ENCODE measurements at regions not wholly inside any gene's neighbourhood (a gene's known extent, or its start where the extent isn't known, plus 50 kb on each side); places are given as distances from the start of the nearest gene placed in this dataset.

- CTCF ChIA-PET: no interaction called here
- Histone ChIP-seq H3K4me1 (ENCODE audit: control insufficient read depth, insufficient read depth, low read length) (no peaks in the 10 kb centered on the region), H3K4me3 (ENCODE audit: low read depth, low read length) (no peak overlapping the region), H3K36me3 (ENCODE audit: control insufficient read depth in 2 of 2, insufficient read depth in 1 of 2, low read length in 2 of 2) (no peaks in the 10 kb centered on the region), H3K9me3 (ENCODE audit: control insufficient read depth, insufficient read depth, low read depth, low read length) (no peaks in the 10 kb centered on the region), H3K27ac (ENCODE audit: extremely low read depth, low read depth, low read length) (no peak overlapping the region)
- POLR2A ChIA-PET: no interaction called here
- no peak for TF ChIP-seq ZNF292 (tag by site-specific recombination; IDR thresholded peaks at IDR 0.05; ENCODE audit: borderline replicate concordance, low read depth)
- TF ChIP-seq ZNF211 (tag by site-specific recombination; IDR thresholded peaks at IDR 0.05; ENCODE audit: low read depth): no peak
Measured at GRCh38 chr2:144011553-144011952, 508.4 kb downstream of the ZEB2 start.

GRCh38 chr2:144011098-144011497 lies 508.8 kb downstream of the ZEB2 start:
- Histone ChIP-seq H3K27ac (ENCODE audit: extremely low read depth, low read depth, low read length) (no peak overlapping the region), H3K36me3 (ENCODE audit: control insufficient read depth in 2 of 2, insufficient read depth in 1 of 2, low read length in 2 of 2) (no peaks in the 10 kb centered on the region), H3K4me3 (ENCODE audit: low read depth, low read length) (no peak overlapping the region), H3K9me3 (ENCODE audit: control insufficient read depth, insufficient read depth, low read depth, low read length) (no peaks in the 10 kb centered on the region), H3K4me1 (ENCODE audit: control insufficient read depth, insufficient read depth, low read length) (no peaks in the 10 kb centered on the region)
- ChIA-PET POLR2A (no interaction called here), CTCF (no interaction called here)
- no peak for TF ChIP-seq YY1 (tag by site-specific recombination; IDR thresholded peaks at IDR 0.05)
- no peak for TF ChIP-seq ZNF664 (tag by site-specific recombination; IDR thresholded peaks at IDR 0.05)
- no peak for TF ChIP-seq ZNF747 (tag by site-specific recombination; IDR thresholded peaks at IDR 0.05)
- TF ChIP-seq ZSCAN30 (tag by site-specific recombination; IDR thresholded peaks at IDR 0.05): no peak
- TF ChIP-seq ZNF174 (tag by site-specific recombination; IDR thresholded peaks at IDR 0.05): no peak
- TF ChIP-seq ZFP41 (tag by site-specific recombination; IDR thresholded peaks at IDR 0.05; ENCODE audit: borderline replicate concordance): no peak
- TF ChIP-seq TCF7L2 (IDR thresholded peaks at IDR 0.05; ENCODE audit: borderline replicate concordance, low read depth, low read length): no peak
- TF ChIP-seq KLF10 (tag by site-specific recombination; IDR thresholded peaks at IDR 0.05): no peak
- TF ChIP-seq SCRT2 (tag by site-specific recombination; IDR thresholded peaks at IDR 0.05): no peak
- TF ChIP-seq ZIC2 (tag by site-specific recombination; IDR thresholded peaks at IDR 0.05): no peak
- TF ChIP-seq ZNF560 (tag by site-specific recombination; IDR thresholded peaks at IDR 0.05; ENCODE audit: borderline replicate concordance): no peak
- no peak for TF ChIP-seq SCRT1 (tag by site-specific recombination; IDR thresholded peaks at IDR 0.05; ENCODE audit: borderline replicate concordance)
- TF ChIP-seq ZNF10 (tag by site-specific recombination; IDR thresholded peaks at IDR 0.05): no peak
- no peak for TF ChIP-seq ZBTB8A (tag by site-specific recombination; IDR thresholded peaks at IDR 0.05)
- TF ChIP-seq, protein P1, sequence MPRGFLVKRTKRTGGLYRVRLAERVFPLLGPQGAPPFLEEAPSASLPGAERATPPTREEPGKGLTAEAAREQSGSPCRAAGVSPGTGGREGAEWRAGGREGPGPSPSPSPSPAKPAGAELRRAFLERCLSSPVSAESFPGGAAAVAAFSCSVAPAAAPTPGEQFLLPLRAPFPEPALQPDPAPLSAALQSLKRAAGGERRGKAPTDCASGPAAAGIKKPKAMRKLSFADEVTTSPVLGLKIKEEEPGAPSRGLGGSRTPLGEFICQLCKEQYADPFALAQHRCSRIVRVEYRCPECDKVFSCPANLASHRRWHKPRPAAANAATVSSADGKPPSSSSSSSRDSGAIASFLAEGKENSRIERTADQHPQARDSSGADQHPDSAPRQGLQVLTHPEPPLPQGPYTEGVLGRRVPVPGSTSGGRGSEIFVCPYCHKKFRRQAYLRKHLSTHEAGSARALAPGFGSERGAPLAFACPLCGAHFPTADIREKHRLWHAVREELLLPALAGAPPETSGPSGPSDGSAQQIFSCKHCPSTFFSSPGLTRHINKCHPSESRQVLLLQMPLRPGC (tag by site-specific recombination; IDR thresholded peaks at IDR 0.05): no peak
- no peak for TF ChIP-seq ZNF776 (tag by site-specific recombination; IDR thresholded peaks at IDR 0.05; ENCODE audit: borderline replicate concordance)
- no peak for TF ChIP-seq ZNF621 (tag by site-specific recombination; IDR thresholded peaks at IDR 0.05)
- no peak for TF ChIP-seq RBAK (tag by site-specific recombination; IDR thresholded peaks at IDR 0.05)
- TF ChIP-seq ZSCAN18 (tag by site-specific recombination; IDR thresholded peaks at IDR 0.05): no peak
